ENCODE measurements at regions not wholly inside any gene's neighbourhood (a gene's known extent, or its start where the extent isn't known, plus 50 kb on each side); places are given as distances from the start of the nearest gene placed in this dataset.

- no peak for DNase-seq
Measured at GRCh38 chr11:69545976-69546617, 64.6 kb downstream of the LINC01488 start.

DNA sequence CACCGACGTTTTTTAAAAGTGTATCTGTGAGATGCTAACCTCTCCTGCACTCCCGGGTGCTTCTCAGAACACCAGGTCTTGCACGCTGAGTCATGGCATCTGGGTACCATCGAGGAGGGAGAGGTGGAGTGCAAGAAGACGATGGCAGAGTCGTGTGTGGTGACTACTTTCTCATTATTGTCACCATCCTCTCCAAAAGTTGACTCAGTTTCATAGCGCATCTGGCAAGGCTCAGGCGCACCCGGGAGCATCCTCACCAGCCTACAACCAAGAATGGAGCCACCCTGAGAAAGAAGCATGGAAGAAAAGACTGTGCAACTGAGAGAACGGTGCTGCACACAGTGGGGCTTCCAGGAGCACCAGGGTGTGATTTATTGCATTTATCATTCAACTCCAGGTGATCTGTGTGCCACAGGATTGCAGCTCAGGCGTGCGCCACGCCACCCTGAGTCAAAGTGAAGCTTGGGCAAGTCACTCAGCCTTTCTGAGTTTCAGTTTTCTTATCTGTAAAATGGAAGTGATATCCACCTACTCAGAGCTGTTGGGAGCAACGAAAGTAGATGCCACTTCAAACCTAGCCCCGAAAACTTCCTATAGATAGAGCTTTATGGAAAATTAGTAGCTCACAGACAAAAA lies 65.4 kb downstream of the LINC01488 start:
- DNase-seq, result no peak

DNA sequence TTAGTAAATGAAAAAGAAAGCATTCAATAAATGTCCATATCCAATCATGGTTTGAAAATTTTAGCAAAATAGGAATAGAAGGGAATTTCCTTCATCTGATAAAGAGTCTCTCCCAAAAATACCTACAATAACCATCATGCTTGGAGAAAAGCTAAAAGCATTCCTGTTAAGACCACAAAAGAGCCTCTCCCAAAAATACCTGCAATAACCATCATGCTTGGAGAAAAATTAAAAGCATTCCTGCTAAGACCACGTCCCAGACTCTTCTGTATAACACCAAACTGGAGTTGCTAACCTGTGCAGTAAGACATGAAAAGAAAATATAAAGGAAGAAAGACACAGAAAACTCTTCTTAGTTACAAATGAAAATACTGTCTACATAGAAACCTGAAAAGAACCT lies 69.4 kb downstream of the LINC01488 start:
- no peak for DNase-seq

- no peak for DNase-seq
Measured at GRCh38 chr11:69551963-69552362, 70.5 kb downstream of the LINC01488 start.

GRCh38 chr11:69552951-69553350 lies 71.5 kb downstream of the LINC01488 start:
- DNase-seq, result no peak

DNA sequence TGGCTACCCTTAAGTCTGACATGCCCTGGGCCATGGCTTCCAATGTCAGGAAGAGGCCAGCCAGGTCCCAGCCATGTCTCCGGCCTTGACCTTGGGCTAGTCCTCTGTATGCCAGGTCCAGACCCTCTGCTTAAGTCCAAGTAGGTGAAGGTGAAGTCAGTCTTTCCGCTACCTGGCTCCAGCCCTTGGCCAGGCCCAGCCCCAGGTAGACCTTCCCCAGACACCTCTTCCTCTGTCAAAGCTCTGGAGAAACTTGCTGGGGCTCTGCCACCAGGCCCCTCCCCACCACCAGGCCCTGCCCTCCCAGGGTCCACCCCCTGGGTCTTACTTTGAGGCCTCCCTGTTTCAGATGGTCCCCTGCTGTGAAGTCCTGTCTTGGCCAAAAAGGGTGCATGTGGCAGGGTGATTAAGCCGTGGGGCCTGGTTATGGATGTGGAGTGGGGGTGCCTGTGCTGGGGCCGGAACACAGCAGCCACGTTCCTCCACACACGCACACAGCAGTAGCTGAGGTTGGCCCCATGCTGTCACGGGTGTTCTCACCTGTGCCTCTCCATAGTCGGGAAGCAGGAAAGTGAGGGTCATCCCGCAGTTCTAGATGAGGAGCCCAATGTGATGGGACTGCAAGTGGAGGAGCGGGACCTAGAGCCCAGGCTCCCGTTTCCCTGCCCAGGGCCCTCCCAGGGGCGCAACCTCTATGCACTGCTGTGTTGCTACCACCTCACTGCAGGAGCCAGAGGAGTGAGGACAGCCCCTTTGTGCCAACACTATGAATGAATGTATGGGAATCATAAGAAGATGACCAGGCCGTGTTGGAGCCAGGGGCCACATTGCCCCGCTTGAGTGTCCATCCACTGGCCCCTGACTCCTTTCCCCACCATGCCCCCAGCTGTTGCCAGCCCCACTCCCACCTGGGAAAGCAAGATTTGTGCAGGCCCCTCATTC lies 72.2 kb downstream of the LINC01488 start:
- no peak for DNase-seq

- DNase-seq, result no peak
Measured at GRCh38 chr11:69554849-69555248, 73.4 kb downstream of the LINC01488 start.

GRCh38 chr11:69557266-69557665 lies 75.8 kb downstream of the LINC01488 start:
- DNase-seq, result no peak

GRCh38 chr11:69558519-69558941 lies 77.1 kb downstream of the LINC01488 start:
- DNase-seq, result no peak

DNA sequence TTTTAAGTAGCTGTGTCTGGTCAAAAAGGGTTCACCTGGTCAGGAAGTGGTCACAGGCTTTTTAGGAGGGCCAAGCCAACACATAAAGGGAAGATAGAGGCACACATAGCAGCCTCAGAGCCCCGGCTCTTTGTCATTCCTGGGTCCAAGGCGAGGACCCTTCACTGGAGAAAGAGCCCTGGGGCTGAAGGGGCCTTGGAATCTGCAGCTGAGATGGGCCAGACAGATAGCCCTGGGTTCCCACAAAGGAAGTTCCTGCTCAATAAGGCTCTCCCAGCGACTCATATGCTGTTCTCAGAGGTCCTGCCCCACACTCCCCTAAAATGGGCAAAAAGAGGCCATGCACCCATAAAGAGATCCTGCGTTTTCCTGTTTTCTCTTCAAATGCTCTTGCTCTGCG lies 77.7 kb downstream of the LINC01488 start:
- DNase-seq, result no peak

- DNase-seq, result no peak
Measured at GRCh38 chr11:69560141-69560790, 78.8 kb downstream of the LINC01488 start.

- DNase-seq, result no peak
Measured at GRCh38 chr11:69562302-69562701, 78.7 kb upstream of the CCND1 start.

DNA sequence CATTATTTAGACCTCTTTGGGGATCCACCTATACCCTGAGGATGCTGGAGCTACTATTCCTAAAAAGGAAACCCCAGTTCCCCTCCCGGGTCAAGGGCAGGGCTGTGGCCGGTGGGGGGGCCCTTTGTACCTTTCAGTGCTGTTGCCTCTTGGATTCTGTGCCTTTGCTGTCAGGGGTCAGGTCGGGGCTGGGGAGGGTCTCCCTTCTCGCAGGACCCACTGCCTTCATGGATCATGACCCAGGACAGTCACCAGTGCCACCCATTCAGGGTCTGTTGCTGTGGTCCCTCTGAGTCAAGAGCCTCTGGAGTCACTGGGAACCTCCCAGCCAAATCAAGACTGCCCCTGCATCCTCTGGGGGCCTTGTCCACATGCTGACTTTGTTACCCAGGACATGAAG lies 78.1 kb upstream of the CCND1 start:
- DNase-seq, result no peak

DNA sequence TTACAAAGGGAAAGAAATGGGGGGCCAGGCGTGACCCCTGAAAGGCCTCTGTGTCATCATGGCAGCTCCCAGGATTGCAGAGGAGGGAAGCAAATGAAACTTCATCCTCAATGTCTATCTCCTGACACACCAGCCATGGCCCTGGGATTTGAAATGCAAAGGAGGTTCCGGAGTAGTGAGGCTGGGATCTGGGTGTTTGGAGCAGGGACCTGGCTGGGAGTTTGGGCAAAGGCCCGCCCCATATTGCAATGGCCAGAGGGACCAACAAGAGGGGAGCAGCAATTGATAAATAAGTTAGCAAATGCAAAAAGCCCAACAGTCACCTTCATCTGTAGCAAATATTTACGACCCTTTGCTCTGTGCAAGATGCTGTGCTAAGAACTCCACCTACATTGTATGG lies 77.7 kb upstream of the CCND1 start:
- DNase-seq, result no peak

DNA sequence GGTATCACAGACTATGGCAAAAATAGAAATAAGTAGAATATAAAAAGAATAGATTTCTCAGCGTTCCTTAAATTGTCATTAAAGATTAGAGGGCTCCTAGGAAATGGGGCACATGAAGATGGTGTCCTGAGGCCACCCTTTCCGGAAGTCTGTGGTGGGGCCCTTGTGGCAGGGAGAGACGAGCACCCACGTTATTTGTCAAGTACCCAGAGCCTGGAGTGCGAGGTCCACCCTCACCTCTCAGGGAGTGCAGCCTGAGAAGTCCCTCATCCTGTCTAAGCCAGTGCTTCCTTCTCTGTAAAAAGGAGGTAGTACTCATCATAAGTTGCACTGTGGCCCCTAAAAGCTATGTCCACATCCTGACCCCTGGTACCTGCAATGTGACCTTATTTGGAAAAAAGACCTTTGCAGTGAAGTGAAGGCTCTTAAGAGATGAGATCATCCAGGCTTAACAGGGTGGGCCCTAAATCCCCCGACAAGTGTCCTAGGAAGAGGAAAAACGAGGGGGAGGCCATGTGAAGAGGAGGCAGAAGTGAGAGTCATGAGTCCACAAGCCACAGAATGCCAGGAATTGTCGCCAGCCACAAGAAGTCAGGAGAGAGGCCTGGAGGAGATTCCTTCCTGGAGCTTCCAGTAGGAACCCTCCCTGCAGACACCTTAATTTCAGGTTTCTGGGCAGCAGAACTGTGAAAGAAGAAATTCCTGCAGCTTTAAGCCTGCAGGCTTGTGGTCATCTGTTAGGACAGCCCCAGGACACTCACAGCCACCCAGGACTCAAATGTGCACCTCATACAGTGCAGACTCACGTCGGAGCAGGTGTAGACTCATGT lies 76.8 kb upstream of the CCND1 start:
- no peak for DNase-seq

DNA sequence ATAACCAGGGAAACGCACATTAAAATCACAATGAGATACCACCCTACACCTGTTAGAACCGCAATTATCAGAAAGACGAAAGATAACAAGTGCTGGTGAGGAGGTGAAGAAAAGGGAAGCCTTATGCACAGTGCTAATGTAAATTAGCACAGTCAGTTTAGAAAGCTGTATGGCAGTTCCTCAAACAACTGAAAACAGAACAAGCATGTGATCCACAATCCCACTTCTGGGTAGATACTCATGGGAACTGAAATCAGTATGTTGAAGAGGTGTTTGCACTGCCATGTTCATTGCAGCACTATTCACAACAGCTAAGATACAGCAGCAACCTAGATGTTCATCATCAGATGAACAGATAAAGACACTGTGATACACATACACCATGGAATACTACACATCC lies 75.0 kb upstream of the CCND1 start:
- DNase-seq, result no peak

DNA sequence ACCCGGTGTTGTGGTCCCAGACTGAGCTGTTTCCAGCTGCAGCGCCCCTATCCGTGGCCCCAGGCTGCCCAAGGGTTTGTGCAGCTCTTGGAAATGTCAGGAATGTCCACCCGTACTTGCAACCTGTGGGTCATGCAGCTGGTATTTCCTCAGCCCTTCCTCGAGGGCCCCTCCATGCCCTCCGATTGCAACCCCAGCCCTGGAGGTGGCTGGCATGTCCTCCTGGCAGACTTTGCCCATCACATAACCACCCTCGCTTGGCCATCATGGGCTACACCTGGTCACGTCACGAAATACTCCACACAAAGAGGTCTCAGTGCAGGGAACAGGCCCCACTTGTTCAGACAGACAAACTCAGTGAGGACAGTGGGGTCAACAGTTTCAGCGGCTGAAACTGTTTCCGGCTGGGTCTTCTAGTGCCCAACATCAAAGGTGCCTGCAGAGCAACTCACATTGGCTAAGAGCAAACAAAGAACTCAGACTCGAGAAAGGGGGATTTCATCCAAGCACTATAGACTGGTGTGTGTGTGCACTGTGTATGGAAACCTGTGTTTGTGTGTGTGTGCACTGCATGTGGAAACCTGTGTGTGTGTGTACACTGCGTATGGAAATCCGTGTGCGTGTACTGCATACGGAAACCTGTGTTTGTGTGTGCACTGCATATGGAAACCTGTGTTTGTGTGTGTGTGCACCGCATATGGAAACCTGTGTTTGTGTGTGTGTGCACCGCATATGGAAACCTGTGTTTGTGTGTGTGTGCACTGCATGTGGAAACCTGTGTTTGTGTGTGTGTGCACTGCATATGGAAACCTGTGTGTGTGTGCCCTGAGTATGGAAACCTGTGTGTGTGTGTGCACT lies 72.8 kb upstream of the CCND1 start:
- no peak for DNase-seq

DNA sequence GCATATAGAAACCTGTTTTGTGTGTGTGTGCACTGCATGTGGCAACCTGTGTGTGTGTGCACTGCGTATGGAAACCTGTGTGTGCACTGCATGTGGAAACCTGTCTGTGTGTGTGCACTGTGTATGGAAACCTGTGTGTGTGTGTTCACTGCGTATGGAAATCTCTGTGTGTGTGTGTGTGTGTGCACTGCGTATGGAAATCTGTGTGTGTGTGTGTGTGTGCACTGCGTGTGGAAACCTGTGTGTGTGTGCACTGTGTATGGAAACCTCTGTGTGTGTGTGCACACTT lies 72.2 kb upstream of the CCND1 start:
- no peak for DNase-seq

- no peak for DNase-seq
Measured at GRCh38 chr11:69569306-69570200, 71.4 kb upstream of the CCND1 start.

DNA sequence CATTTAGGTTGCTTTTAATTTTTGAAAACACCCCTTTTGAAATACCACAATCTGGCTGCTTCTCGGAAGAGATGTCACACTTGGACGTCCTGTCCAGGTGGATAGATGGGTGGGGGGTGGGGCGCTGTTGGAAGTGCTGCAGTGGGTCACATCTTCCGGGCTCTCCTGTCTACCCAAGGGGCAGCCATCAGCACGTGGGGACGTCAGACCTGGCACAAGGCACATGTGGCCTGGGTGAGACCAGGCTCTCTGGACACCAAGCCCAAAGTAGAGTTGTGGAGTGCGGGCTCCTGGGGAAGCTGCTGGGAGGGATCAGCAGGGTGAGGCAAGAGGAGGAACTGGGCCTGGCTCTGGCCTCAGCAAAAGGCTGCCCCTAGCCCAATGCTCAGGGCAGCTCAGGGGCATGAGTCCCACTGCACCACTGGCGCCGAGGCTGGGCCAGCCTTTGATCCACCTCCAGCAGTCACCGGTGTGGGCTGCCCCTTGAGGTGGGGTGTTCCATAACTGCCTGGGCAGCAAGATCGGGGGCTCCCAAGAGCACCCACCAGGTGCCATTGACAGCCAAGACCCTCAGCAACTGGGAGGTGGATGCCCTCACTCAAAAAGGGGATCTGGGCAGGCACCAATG lies 68.6 kb upstream of the CCND1 start:
- no peak for DNase-seq

All from hematopoietic multipotent progenitor cell treated with erythropoietin and hydrocortisone succinate and interleukin-3 and kit ligand, for 8 days (in vitro differentiated cells).